ENCODE measurements at regions not wholly inside any gene's neighbourhood (a gene's known extent, or its start where the extent isn't known, plus 50 kb on each side); places are given as distances from the start of the nearest gene placed in this dataset.

GRCh38 chr2:34280606-34281005 is 681.5 kb upstream of the FAM98A start:
- H3K4me2 ChIP-seq, result no peak overlapping the region
- no peaks in the 10 kb centered on the region for H3K9me3 ChIP-seq (ENCODE audit: insufficient read depth, low read depth)
- intact Hi-C loops (cut with micrococcal nuclease; ENCODE audit: unreplicated experiment), result no loop called here
- H3K4me1 ChIP-seq (replicated peaks; ENCODE audit: insufficient read depth), result no peaks in the 10 kb centered on the region
- no peak overlapping the region for H3K4me3 ChIP-seq
- no peak for DNase-seq
- no peak overlapping the region for H2AFZ ChIP-seq
- BruUV-seq (replicated peaks), result no TSS peak
- H3K27me3 ChIP-seq (ENCODE audit: insufficient read depth, low read depth), result no peaks in the 10 kb centered on the region
- H4K20me1 ChIP-seq (ENCODE audit: insufficient read depth), result no peaks in the 10 kb centered on the region
- no peaks in the 10 kb centered on the region for H3K79me2 ChIP-seq (ENCODE audit: low read depth)
- CTCF ChIA-PET, result no interaction called here
- TF ChIP-seq EZH2 (IDR thresholded peaks at IDR 0.05; ENCODE audit: low read depth) (no peak), CTCF (conservative IDR thresholded peaks at IDR 0.05) (no peak)
- H3K36me3 ChIP-seq (ENCODE audit: low read depth), result no peaks in the 10 kb centered on the region
- POLR2A ChIA-PET (ENCODE audit: unreplicated experiment), result no interaction called here
- no peaks in the 10 kb centered on the region for H3F3A ChIP-seq (ENCODE audit: insufficient read depth, low read depth)
- H3K9me2 ChIP-seq (ENCODE audit: insufficient read depth), result no peaks in the 10 kb centered on the region
- no peak overlapping the region for H3K27ac ChIP-seq

- intact Hi-C loops (cut with micrococcal nuclease; ENCODE audit: unreplicated experiment), result no loop called here
- no peaks in the 10 kb centered on the region for H3F3A ChIP-seq (ENCODE audit: insufficient read depth, low read depth)
- CTCF ChIA-PET, result no interaction called here
- H3K9me2 ChIP-seq (ENCODE audit: insufficient read depth), result no peaks in the 10 kb centered on the region
- H4K20me1 ChIP-seq (ENCODE audit: insufficient read depth), result no peaks in the 10 kb centered on the region
- H3K4me1 ChIP-seq (replicated peaks; ENCODE audit: insufficient read depth), result no peaks in the 10 kb centered on the region
- H3K4me3 ChIP-seq, result no peak overlapping the region
- POLR2A ChIA-PET (ENCODE audit: unreplicated experiment), result no interaction called here
- no peaks in the 10 kb centered on the region for H3K27me3 ChIP-seq (ENCODE audit: insufficient read depth, low read depth)
- DNase-seq, result no peak
- H3K27ac ChIP-seq, result no peak overlapping the region
- no peak overlapping the region for H3K4me2 ChIP-seq
- no peaks in the 10 kb centered on the region for H3K36me3 ChIP-seq (ENCODE audit: low read depth)
- TF ChIP-seq EZH2 (IDR thresholded peaks at IDR 0.05; ENCODE audit: low read depth) (no peak), CTCF (conservative IDR thresholded peaks at IDR 0.05) (no peak)
- BruUV-seq (replicated peaks), result no TSS peak
- no peak overlapping the region for H2AFZ ChIP-seq
- H3K79me2 ChIP-seq (ENCODE audit: low read depth), result no peaks in the 10 kb centered on the region
- H3K9me3 ChIP-seq (ENCODE audit: insufficient read depth, low read depth), result no peaks in the 10 kb centered on the region
Measured at GRCh38 chr2:34266908-34267697, 668.0 kb upstream of the FAM98A start.

GRCh38 chr2:34261701-34262100 is 662.6 kb upstream of the FAM98A start:
- BruUV-seq (replicated peaks), result no TSS peak
- H4K20me1 ChIP-seq (ENCODE audit: insufficient read depth), result no peaks in the 10 kb centered on the region
- H3F3A ChIP-seq (ENCODE audit: insufficient read depth, low read depth), result no peaks in the 10 kb centered on the region
- no peaks in the 10 kb centered on the region for H3K36me3 ChIP-seq (ENCODE audit: low read depth)
- H3K27ac ChIP-seq, result no peak overlapping the region
- TF ChIP-seq CTCF (conservative IDR thresholded peaks at IDR 0.05), result 0 out of 2 replicates have a peak, but pooled peaks have one; percentile 16
- TF ChIP-seq EZH2 (IDR thresholded peaks at IDR 0.05; ENCODE audit: low read depth), result no peak
- DNase-seq, result no peak
- ChIA-PET CTCF (no interaction called here), POLR2A (ENCODE audit: unreplicated experiment) (no interaction called here)
- no peak overlapping the region for H2AFZ ChIP-seq
- H3K4me3 ChIP-seq, result no peak overlapping the region
- H3K9me2 ChIP-seq (ENCODE audit: insufficient read depth), result no peaks in the 10 kb centered on the region
- H3K79me2 ChIP-seq (ENCODE audit: low read depth), result no peaks in the 10 kb centered on the region
- no peaks in the 10 kb centered on the region for H3K4me1 ChIP-seq (replicated peaks; ENCODE audit: insufficient read depth)
- intact Hi-C loops (cut with micrococcal nuclease; ENCODE audit: unreplicated experiment), result no loop called here
- no peaks in the 10 kb centered on the region for H3K9me3 ChIP-seq (ENCODE audit: insufficient read depth, low read depth)
- H3K4me2 ChIP-seq, result no peak overlapping the region
- H3K27me3 ChIP-seq (ENCODE audit: insufficient read depth, low read depth), result no peaks in the 10 kb centered on the region

Measured in PC-9 (cell line).